T-cell (primary cell): ENCODE measurements at regions not wholly inside any gene's neighbourhood (a gene's known extent, or its start where the extent isn't known, plus 50 kb on each side); places are given as distances from the start of the nearest gene placed in this dataset.

Experiments used
- ATAC-seq, 4 experiments: fragments of 200-7000 bp in 3 of 4; fragments of 150-1000 bp in 1 of 4; cut with Tn5 transposase; replicated peaks in 1 of 4; 1 replicate in 3 of 4; 2 replicates in 1 of 4; pipeline ENCODE4 v1.10.0; 2021; ENCODE audit warnings: moderate library complexity in 3 of 4, mild to moderate bottlenecking in 2 of 4, moderate number of reproducible peaks in 1 of 4
- CTCF ChIA-PET, 2 donors: fragments of 300-600 bp; sonication (Branson Sonifier 250); formaldehyde crosslinking; loops; one replicate each; lab custom pipeline; 2022; ENCODE audit warnings: antibody characterized with exemption in 2 of 2; lab: Charles Lee
- POLR2A ChIA-PET, 2 donors: fragments of 300-600 bp; sonication (Branson Sonifier 250); formaldehyde crosslinking; loops; one replicate each; lab custom pipeline; 2022; ENCODE audit warnings: antibody characterized with exemption in 2 of 2; lab: Charles Lee
- DNase-seq, 35 experiments: peaks; one replicate each; pipeline versions ENCODE4 v3.0.0 to v3.0.0-alpha.2; 2013 to 2023
- H3K27ac ChIP-seq: one replicate; pipeline ENCODE4 v1.5.1; 2013; ENCODE audit warnings: low read length
- H3K27me3 ChIP-seq, 2 experiments: replicated peaks in 1 of 2; 1 replicate in 1 of 2; 2 replicates in 1 of 2; pipeline versions ENCODE4 v1.6.1 to v1.7.0; 2013; ENCODE audit warnings: low read length in 1 of 2, mixed read lengths in 1 of 2; ENCODE audit not compliant: control insufficient read depth in 2 of 2, insufficient read depth in 2 of 2; ENCODE audit errors: extremely low read depth in 1 of 2
- H3K36me3 ChIP-seq, 2 donors: 1 replicate in 1 of 2; 2 replicates in 1 of 2; pipeline versions ENCODE4 v1.6.1 to v1.7.0; 2013; ENCODE audit warnings: low read length in 1 of 2; ENCODE audit not compliant: control insufficient read depth in 2 of 2, insufficient read depth in 1 of 2; ENCODE audit errors: extremely low read depth in 1 of 2
- H3K4me1 ChIP-seq, 2 experiments: 1 replicate in 1 of 2; 2 replicates in 1 of 2; pipeline versions ENCODE4 v1.6.1 to v1.7.0; 2013; ENCODE audit warnings: low read length in 2 of 2, mixed read lengths in 1 of 2; ENCODE audit not compliant: insufficient read depth in 2 of 2, control insufficient read depth in 1 of 2; ENCODE audit errors: extremely low read depth in 1 of 2
- H3K4me3 ChIP-seq, 2 donors: 1 replicate in 1 of 2; 2 replicates in 1 of 2; pipeline versions ENCODE4 v1.5.1 to v1.7.0; 2013; ENCODE audit warnings: mild to moderate bottlenecking in 2 of 2, low read length in 1 of 2, moderate library complexity in 1 of 2; ENCODE audit not compliant: control insufficient read depth in 1 of 2; ENCODE audit errors: extremely low read depth in 1 of 2
- H3K9me3 ChIP-seq: 2 replicates; pipeline ENCODE4 v1.7.0; 2013
- H3K27ac Mint-ChIP-seq, 2 donors: one replicate each; pipeline ENCODE4 v1.8.0; 2020 to 2021; ENCODE audit warnings: mild to moderate bottlenecking in 2 of 2, mixed read lengths in 2 of 2
- H3K27me3 Mint-ChIP-seq, 2 donors: one replicate each; pipeline ENCODE4 v1.8.0; 2021 to 2022; ENCODE audit warnings: mixed read lengths in 2 of 2
- H3K36me3 Mint-ChIP-seq: one replicate; pipeline ENCODE4 v1.8.0; 2021; ENCODE audit warnings: mixed read lengths
- H3K4me1 Mint-ChIP-seq, 3 donors: one replicate each; pipeline ENCODE4 v1.8.0; 2020 to 2022; ENCODE audit warnings: mixed read lengths in 3 of 3, mild to moderate bottlenecking in 1 of 3
- H3K4me3 Mint-ChIP-seq, 3 donors: one replicate each; pipeline ENCODE4 v1.8.0; 2020 to 2022; ENCODE audit warnings: mild to moderate bottlenecking in 3 of 3, mixed read lengths in 3 of 3, moderate library complexity in 3 of 3
- H3K9me3 Mint-ChIP-seq, 3 donors: one replicate each; pipeline ENCODE4 v1.8.0; 2020 to 2022; ENCODE audit warnings: mixed read lengths in 3 of 3
- WGBS: methylation state at CpG from one replicate; pipeline ENCODE4 v1.1.5; 2013; ENCODE audit warnings: missing lambda C conversion rate; ENCODE audit not compliant: insufficient coverage; 5-methylcytosine and 5-hydroxymethylcytosine counted together

DNA sequence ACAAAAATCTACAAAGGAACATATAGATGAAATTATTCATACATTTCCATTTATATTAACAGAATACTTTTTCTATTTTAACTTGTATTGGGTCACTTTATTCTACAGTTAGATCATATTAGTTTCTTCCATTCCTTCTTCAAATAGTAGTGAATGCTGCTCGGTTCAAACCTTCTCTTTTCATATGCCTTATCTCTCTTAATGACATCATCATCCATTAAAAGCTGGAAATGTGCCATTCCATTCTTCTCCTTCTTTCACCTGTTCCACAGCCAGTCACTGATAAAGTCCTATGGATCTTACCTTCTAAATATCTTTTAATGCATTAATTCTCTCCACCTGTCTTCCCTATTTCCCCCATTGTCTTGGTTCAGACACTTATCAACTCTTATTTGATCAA is 358.0 kb upstream of the POU1F1 start:
- POLR2A ChIA-PET = no interaction called here
- no peak overlapping the region for H3K27ac Mint-ChIP-seq
- no peaks in the 10 kb centered on the region for H3K36me3 Mint-ChIP-seq
- no peak overlapping the region for H3K4me3 Mint-ChIP-seq
- Histone ChIP-seq H3K27ac (no peak overlapping the region), H3K4me3 (no peak overlapping the region), H3K27me3 (no peaks in the 10 kb centered on the region), H3K4me1 (no peaks in the 10 kb centered on the region), H3K9me3 (no peaks in the 10 kb centered on the region), H3K36me3 (no peaks in the 10 kb centered on the region)
- ATAC-seq (no peak), DNase-seq (no peak)
- 90% methylated on average over 1 of the region's 1 CpG for WGBS
- H3K27me3 Mint-ChIP-seq = peaks cover 0 to 3% of the 10 kb centered on the region in 2 donors
- CTCF ChIA-PET = no interaction called here
- no peaks in the 10 kb centered on the region for H3K4me1 Mint-ChIP-seq
- H3K9me3 Mint-ChIP-seq = peaks cover 0 to 1% (median under 1%) of the 10 kb centered on the region in 3 donors

- Histone ChIP-seq H3K4me1 (no peaks in the 10 kb centered on the region), H3K27ac (no peak overlapping the region), H3K36me3 (no peaks in the 10 kb centered on the region), H3K27me3 (no peaks in the 10 kb centered on the region), H3K4me3 (no peak overlapping the region), H3K9me3 (no peaks in the 10 kb centered on the region)
- POLR2A ChIA-PET = no interaction called here
- no peak overlapping the region for H3K4me3 Mint-ChIP-seq
- 79% methylated on average over 2 of the region's 4 CpGs for WGBS
- no peak overlapping the region for H3K27ac Mint-ChIP-seq
- H3K4me1 Mint-ChIP-seq = no peaks in the 10 kb centered on the region
- no peak for DNase-seq
- peaks cover 0 to 8% (median 2%) of the 10 kb centered on the region in 3 donors for H3K9me3 Mint-ChIP-seq
- CTCF ChIA-PET = no interaction called here
- H3K27me3 Mint-ChIP-seq = no peaks in the 10 kb centered on the region
- no peaks in the 10 kb centered on the region for H3K36me3 Mint-ChIP-seq
- no peak for ATAC-seq
Observed at GRCh38 chr3:87627316-87627715, 350.9 kb upstream of the POU1F1 start.

- Histone ChIP-seq H3K9me3 (no peaks in the 10 kb centered on the region), H3K4me1 (no peaks in the 10 kb centered on the region), H3K27ac (no peak overlapping the region), H3K36me3 (no peaks in the 10 kb centered on the region), H3K27me3 (no peaks in the 10 kb centered on the region), H3K4me3 (no peak overlapping the region)
- no peak overlapping the region for H3K27ac Mint-ChIP-seq
- no peak for ATAC-seq
- H3K36me3 Mint-ChIP-seq = no peaks in the 10 kb centered on the region
- CTCF ChIA-PET = no interaction called here
- no peaks in the 10 kb centered on the region for H3K4me1 Mint-ChIP-seq
- no CpG with 5 or more reads among the region's 1 CpG for WGBS
- peaks cover 0 to 8% (median 2%) of the 10 kb centered on the region in 3 donors for H3K9me3 Mint-ChIP-seq
- no peaks in the 10 kb centered on the region for H3K27me3 Mint-ChIP-seq
- POLR2A ChIA-PET = no interaction called here
- H3K4me3 Mint-ChIP-seq = no peak overlapping the region
- DNase-seq = no peak
Observed at GRCh38 chr3:87626546-87626945, 350.2 kb upstream of the POU1F1 start.

- H3K9me3 Mint-ChIP-seq = peaks cover 0 to 8% (median 2%) of the 10 kb centered on the region in 3 donors
Observed at GRCh38 chr3:87625876-87626275, 349.5 kb upstream of the POU1F1 start.

DNA sequence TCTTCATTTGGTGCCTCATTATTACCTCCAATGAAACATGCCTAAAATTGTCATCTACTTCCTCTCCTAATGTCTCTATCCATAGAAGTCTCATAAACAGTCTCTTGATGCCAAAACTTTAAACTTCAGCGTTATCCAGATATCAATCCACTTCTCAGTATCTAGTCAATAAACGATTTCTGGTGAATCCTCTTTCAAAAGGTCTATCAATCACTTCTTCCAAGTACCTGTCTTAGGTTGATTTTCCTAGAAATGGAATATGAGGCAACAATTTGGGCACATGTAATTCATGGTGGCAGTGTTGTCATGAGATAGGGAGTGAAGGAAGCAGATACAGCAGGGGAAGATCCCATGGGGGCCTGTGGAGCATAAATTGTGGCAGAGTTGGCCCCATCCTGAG is 348.5 kb upstream of the POU1F1 start:
- no peaks in the 10 kb centered on the region for H3K27me3 Mint-ChIP-seq
- H3K27me3 ChIP-seq = no peaks in the 10 kb centered on the region
- POLR2A ChIA-PET = no interaction called here
- H3K27ac Mint-ChIP-seq = no peak overlapping the region
- H3K4me3 Mint-ChIP-seq = no peak overlapping the region
- CTCF ChIA-PET = no interaction called here
- WGBS = no CpG with 5 or more reads among the region's 2 CpGs
- H3K4me3 ChIP-seq = no peak overlapping the region
- H3K4me1 ChIP-seq = no peaks in the 10 kb centered on the region
- H3K27ac ChIP-seq = no peak overlapping the region
- no peaks in the 10 kb centered on the region for H3K36me3 Mint-ChIP-seq
- no peaks in the 10 kb centered on the region for H3K4me1 Mint-ChIP-seq
- ATAC-seq (no peak), DNase-seq (no peak)
- peaks cover 0 to 8% (median 2%) of the 10 kb centered on the region in 3 donors for H3K9me3 Mint-ChIP-seq
- H3K9me3 ChIP-seq = no peaks in the 10 kb centered on the region
- no peaks in the 10 kb centered on the region for H3K36me3 ChIP-seq

More at GRCh38 chr3:87625876-87626275, 349.5 kb upstream of the POU1F1 start:
- no peak for ATAC-seq
- Mint-ChIP-seq H3K4me3 (no peak overlapping the region), H3K27ac (no peak overlapping the region), H3K4me1 (no peaks in the 10 kb centered on the region), H3K36me3 (no peaks in the 10 kb centered on the region), H3K27me3 (no peaks in the 10 kb centered on the region)
- no peak overlapping the region for H3K27ac ChIP-seq
- H3K4me1 ChIP-seq = no peaks in the 10 kb centered on the region
- CTCF ChIA-PET = no interaction called here
- POLR2A ChIA-PET = interaction anchor here in 1 of 2 donors (0.6 kb wide), 1 partner anchor 153 kb away, joined by 6 read pairs; no protein-coding TSS in a partner anchor
- H3K4me3 ChIP-seq = no peak overlapping the region
- no CpG with 5 or more reads among the region's 2 CpGs for WGBS
- DNase-seq = no peak
- no peaks in the 10 kb centered on the region for H3K36me3 ChIP-seq
- H3K9me3 ChIP-seq = no peaks in the 10 kb centered on the region
- no peaks in the 10 kb centered on the region for H3K27me3 ChIP-seq

DNA sequence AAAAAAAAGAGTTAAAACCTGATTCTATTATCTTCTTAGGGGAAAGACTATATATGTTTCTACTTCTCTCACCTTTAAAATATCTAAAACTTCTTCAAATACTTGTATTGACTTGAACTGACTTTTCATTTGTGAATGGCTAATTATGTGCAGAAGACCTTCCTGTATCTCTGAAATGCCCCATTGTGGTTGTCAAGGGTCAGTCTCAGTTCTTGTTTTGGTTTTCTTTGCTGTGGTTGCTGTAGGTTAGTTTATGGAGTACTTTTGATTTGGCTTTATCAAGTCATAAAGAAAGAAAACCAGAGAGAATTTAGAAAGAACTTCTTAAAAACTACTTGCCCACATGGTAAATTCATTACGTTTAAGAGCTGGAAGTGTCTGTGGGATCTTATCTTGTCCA is 345.3 kb upstream of the POU1F1 start:
- WGBS = no CpG with 5 or more reads among the region's 1 CpG
- no peaks in the 10 kb centered on the region for H3K36me3 Mint-ChIP-seq

DNA sequence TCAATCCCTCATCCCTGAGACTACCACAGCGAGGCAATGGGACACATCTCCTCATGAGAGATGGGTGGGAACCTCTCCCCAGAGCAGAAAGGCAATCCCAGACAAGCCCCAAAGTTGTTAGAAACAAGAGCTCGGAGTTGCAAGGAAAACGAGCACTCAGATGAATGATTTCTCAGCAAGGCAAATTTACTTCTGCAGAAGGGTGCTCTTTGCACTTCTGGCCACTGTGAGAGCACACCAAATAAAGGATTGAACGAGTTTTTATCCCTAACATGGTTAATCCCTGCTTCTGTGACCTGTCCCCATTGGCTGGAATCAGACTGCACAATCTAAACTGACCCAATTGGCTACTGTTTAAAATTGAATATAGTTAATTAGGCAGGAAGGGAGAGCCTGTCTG is 339.1 kb upstream of the POU1F1 start:
- H3K9me3 Mint-ChIP-seq = peaks cover 10 to 27% (median 21%) of the 10 kb centered on the region in 3 donors
- DNase-seq (no peak), ATAC-seq (no peak)

More for the DNA sequence above, 345.3 kb upstream of the POU1F1 start:
- H3K36me3 ChIP-seq = no peaks in the 10 kb centered on the region
- no peak overlapping the region for H3K27ac Mint-ChIP-seq
- ChIA-PET POLR2A (no interaction called here), CTCF (no interaction called here)
- ATAC-seq (no peak), DNase-seq (no peak)
- H3K4me3 ChIP-seq = no peak overlapping the region
- H3K4me3 Mint-ChIP-seq = no peak overlapping the region
- no peaks in the 10 kb centered on the region for H3K9me3 ChIP-seq
- no peaks in the 10 kb centered on the region for H3K4me1 Mint-ChIP-seq
- H3K9me3 Mint-ChIP-seq = peaks cover 2 to 6% (median 4%) of the 10 kb centered on the region in 3 donors
- H3K27me3 ChIP-seq = no peaks in the 10 kb centered on the region
- H3K27me3 Mint-ChIP-seq = no peaks in the 10 kb centered on the region
- no peaks in the 10 kb centered on the region for H3K4me1 ChIP-seq
- H3K27ac ChIP-seq = no peak overlapping the region

More for the DNA sequence above, 339.1 kb upstream of the POU1F1 start:
- Histone ChIP-seq H3K36me3 (no peaks in the 10 kb centered on the region), H3K4me3 (no peak overlapping the region), H3K9me3 (no peaks in the 10 kb centered on the region), H3K27ac (no peak overlapping the region), H3K27me3 (no peaks in the 10 kb centered on the region), H3K4me1 (no peaks in the 10 kb centered on the region)
- Mint-ChIP-seq H3K27ac (no peak overlapping the region), H3K27me3 (no peaks in the 10 kb centered on the region), H3K4me1 (no peaks in the 10 kb centered on the region), H3K36me3 (no peaks in the 10 kb centered on the region), H3K4me3 (no peak overlapping the region)
- ChIA-PET POLR2A (no interaction called here), CTCF (no interaction called here)
- WGBS = 63% methylated on average over 2 of the region's 4 CpGs
